HEK293T (cell line): ENCODE measurements at regions not wholly inside any gene's neighbourhood (a gene's known extent, or its start where the extent isn't known, plus 50 kb on each side); places are given as distances from the start of the nearest gene placed in this dataset.

ENCODE experiments used
- BHLHE40 ChIP-seq: fragments of 450-650 bp; IDR thresholded peaks from 2 replicates; pipeline ENCODE4 v1.6.1; 2016; ENCODE audit warnings: mild to moderate bottlenecking, moderate library complexity, borderline replicate concordance
- FOXM1 ChIP-seq: fragments of 450-650 bp; IDR thresholded peaks from 2 replicates; pipeline ENCODE4 v1.6.1; 2017; ENCODE audit warnings: mild to moderate bottlenecking, borderline replicate concordance
- L3MBTL2 ChIP-seq: fragments of 450-650 bp; conservative IDR thresholded peaks from 2 replicates; pipeline ENCODE4 v1.6.1; 2016; ENCODE audit warnings: mild to moderate bottlenecking
- PKNOX1 ChIP-seq: fragments of 450-650 bp; IDR thresholded peaks from 2 replicates; pipeline ENCODE4 v1.6.1; 2016

GRCh38 chr20:60780388-60781025 is 471.6 kb upstream of the CDH4 start:
- no peak for TF ChIP-seq FOXM1
- no peak for TF ChIP-seq L3MBTL2
- no peak for TF ChIP-seq PKNOX1
- TF ChIP-seq BHLHE40 = no peak
